SK-N-SH (cell line): ENCODE measurements at regions not wholly inside any gene's neighbourhood (a gene's known extent, or its start where the extent isn't known, plus 50 kb on each side); places are given as distances from the start of the nearest gene placed in this dataset.

Experiments
- CTCF ChIA-PET: fragments of 300-600, 350-600 bp; formaldehyde crosslinking; extraction: SDS; loops from one replicate; lab custom pipeline; 2021; lab: Yijun Ruan, JAX
- POLR2A ChIA-PET: fragments of 350-600 bp; sonication (Branson Sonifier 250); formaldehyde crosslinking; extraction: SDS; loops from one replicate; lab custom pipeline; 2020; ENCODE audit warnings: antibody characterized with exemption, inconsistent platforms; lab: Yijun Ruan, JAX
- DNase-seq: peaks from one replicate; pipeline ENCODE4 v3.0.0; 2012
- H2AFZ ChIP-seq: fragments of 200-600 bp; sonication (generic); 2 replicates; pipeline ENCODE4 v1.8.1; 2016; ENCODE audit warnings: antibody characterized with exemption, mild to moderate bottlenecking, low read depth
- H3F3A ChIP-seq: fragments of 200-600 bp; sonication (generic); replicated peaks from 2 replicates; pipeline ENCODE3; 2016; ENCODE audit warnings: antibody characterized with exemption, mild to moderate bottlenecking; ENCODE audit not compliant: insufficient read depth
- H3K27ac ChIP-seq, 2 experiments: fragments of 200-500 bp in 1 of 2; fragments of 200-600 bp in 1 of 2; sonication (Bioruptor generic) in 1 of 2; sonication (generic), shearing (Covaris generic) in 1 of 2; 2 replicates each; pipeline versions ENCODE4 v1.5.1 to v1.6.1; 2014 to 2016; ENCODE audit warnings: low read depth in 2 of 2, inconsistent platforms in 1 of 2, low read length in 1 of 2, mild to moderate bottlenecking in 1 of 2, mixed read lengths in 1 of 2
- H3K27me3 ChIP-seq: fragments of 200-600 bp; sonication (generic), shearing (Covaris generic); 2 replicates; pipeline ENCODE4 v1.6.1; 2016; ENCODE audit warnings: mixed run types; ENCODE audit not compliant: insufficient read depth
- H3K36me3 ChIP-seq, 2 experiments: fragments of 200-500 bp in 1 of 2; fragments of 200-600 bp in 1 of 2; sonication (Bioruptor generic) in 1 of 2; sonication (generic) in 1 of 2; replicated peaks in 1 of 2; 2 replicates each; pipeline versions ENCODE3 to v1.5.1; 2014 to 2016; ENCODE audit warnings: low read length in 1 of 2, mild to moderate bottlenecking in 1 of 2; ENCODE audit not compliant: insufficient read depth in 2 of 2, control insufficient read depth in 1 of 2
- H3K4me1 ChIP-seq, 2 experiments: fragments of 200-500 bp in 1 of 2; fragments of 200-600 bp in 1 of 2; sonication (Bioruptor generic) in 1 of 2; sonication (generic), shearing (Covaris generic) in 1 of 2; 2 replicates each; pipeline versions ENCODE4 v1.5.1 to v1.6.1; 2014 to 2016; ENCODE audit warnings: low read depth in 1 of 2, low read length in 1 of 2, mixed run types in 1 of 2; ENCODE audit not compliant: insufficient read depth in 2 of 2, control insufficient read depth in 1 of 2
- H3K4me2 ChIP-seq: fragments of 200-600 bp; sonication (generic), shearing (Covaris generic); 2 replicates; pipeline ENCODE4 v1.6.1; 2017; ENCODE audit warnings: mixed run types
- H3K4me3 ChIP-seq, 2 experiments: fragments of 200-500 bp in 1 of 2; fragments of 200-600 bp in 1 of 2; sonication (Bioruptor generic) in 1 of 2; sonication (generic), shearing (Covaris generic) in 1 of 2; 2 replicates each; pipeline versions ENCODE4 v1.5.1 to v1.8.1; 2014 to 2016; ENCODE audit warnings: low read depth in 2 of 2, inconsistent platforms in 1 of 2, low read length in 1 of 2, mild to moderate bottlenecking in 1 of 2, mixed read lengths in 1 of 2, moderate library complexity in 1 of 2
- H3K79me2 ChIP-seq: fragments of 200-600 bp; sonication (generic); 2 replicates; pipeline ENCODE4 v1.8.1; 2017; ENCODE audit warnings: mild to moderate bottlenecking; ENCODE audit not compliant: insufficient read depth
- H3K9ac ChIP-seq: fragments of 200-600 bp; sonication (generic); 2 replicates; pipeline ENCODE4 v1.6.1; 2017; ENCODE audit warnings: mixed run types
- H3K9me2 ChIP-seq: fragments of 200-600 bp; sonication (generic); 2 replicates; pipeline ENCODE4 v1.6.1; 2017; ENCODE audit warnings: mixed run types
- H3K9me3 ChIP-seq: fragments of 200-600 bp; sonication (generic); 2 replicates; pipeline ENCODE4 v1.6.1; 2017; ENCODE audit warnings: mixed run types, mild to moderate bottlenecking, moderate library complexity
- H4K20me1 ChIP-seq: fragments of 200-600 bp; sonication (generic); 2 replicates; pipeline ENCODE4 v1.6.1; 2017; ENCODE audit warnings: mild to moderate bottlenecking, mixed run types; ENCODE audit not compliant: insufficient read depth
- EZH2phosphoT487 ChIP-seq: fragments of 200-600 bp; sonication (generic); IDR thresholded peaks from 2 replicates; pipeline ENCODE4 v1.6.1; 2017; ENCODE audit warnings: low read depth, mixed run types, mild to moderate bottlenecking, antibody characterized with exemption, moderate library complexity, borderline replicate concordance
- FOXJ3 ChIP-seq: sonication (generic); formaldehyde crosslinking; IDR thresholded peaks from 2 replicates; pipeline ENCODE4 v1.5.1; 2020; ENCODE audit warnings: mild to moderate bottlenecking, missing genetic modification reagents
- GABPA ChIP-seq: IDR thresholded peaks from 2 replicates; pipeline ENCODE4 v1.4.0; 2012; ENCODE audit warnings: low read depth, mild to moderate bottlenecking
- GATA2 ChIP-seq: sonication (generic); formaldehyde crosslinking; IDR thresholded peaks from 2 replicates; pipeline ENCODE4 v1.5.0; 2020; ENCODE audit warnings: mild to moderate bottlenecking, missing genetic modification reagents
- JUND ChIP-seq: IDR thresholded peaks from 2 replicates; pipeline ENCODE4 v1.4.0; 2012
- MAX ChIP-seq: IDR thresholded peaks from 2 replicates; pipeline ENCODE4 v1.4.0; 2012; ENCODE audit warnings: low read depth
- NFIC ChIP-seq: IDR thresholded peaks from 2 replicates; pipeline ENCODE4 v1.4.0; 2012; ENCODE audit warnings: borderline replicate concordance
- SMC3 ChIP-seq: IDR thresholded peaks from 2 replicates; pipeline ENCODE4 v1.6.1; 2012; ENCODE audit warnings: low read depth, low read length, improper control_type of control experiment
- TCF12 ChIP-seq: IDR thresholded peaks from 2 replicates; pipeline ENCODE4 v1.4.0; 2012
- YY1 ChIP-seq: IDR thresholded peaks from 2 replicates; pipeline ENCODE4 v1.4.0; 2012; ENCODE audit warnings: low read depth, mild to moderate bottlenecking
- WGBS: methylation state at CpG from one replicate; pipeline ENCODE4 v1.1.6; 2017; ENCODE audit warnings: low lambda C conversion rate; 5-methylcytosine and 5-hydroxymethylcytosine counted together
- TF ChIP-seq, protein P1 (sequence below): fragments of 200-600 bp; sonication (generic); IDR thresholded peaks from 2 replicates; pipeline ENCODE4 v1.6.1; 2017; ENCODE audit warnings: antibody characterized with exemption, mild to moderate bottlenecking, moderate library complexity

DNA sequence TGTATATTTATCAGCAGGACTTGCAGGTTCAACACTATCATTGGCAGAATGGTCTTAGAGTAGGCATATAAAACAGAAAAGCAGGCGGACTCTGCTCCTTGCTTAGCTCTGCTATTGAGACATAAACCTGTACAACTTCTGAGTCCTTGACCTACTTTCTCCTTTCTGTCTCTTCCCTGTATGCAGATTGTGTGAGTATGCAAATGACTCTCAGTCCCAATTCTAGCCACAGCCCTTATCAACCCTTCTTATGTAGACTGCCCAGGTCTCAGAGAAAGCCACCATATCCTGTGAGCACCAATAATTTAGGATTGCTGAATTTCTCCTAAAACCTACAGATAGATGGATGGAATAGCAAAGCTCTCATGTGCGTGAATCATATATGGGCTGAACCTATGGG, 367.6 kb upstream of the DDI1 start:
- POLR2A ChIA-PET: no interaction called here
- peaks cover 2 to 6% of the 10 kb centered on the region in 2 experiments; a peak in 2 of 4 replicates for H3K4me1 ChIP-seq
- WGBS: 98% methylated on average over 2 of the region's 2 CpGs

DNA sequence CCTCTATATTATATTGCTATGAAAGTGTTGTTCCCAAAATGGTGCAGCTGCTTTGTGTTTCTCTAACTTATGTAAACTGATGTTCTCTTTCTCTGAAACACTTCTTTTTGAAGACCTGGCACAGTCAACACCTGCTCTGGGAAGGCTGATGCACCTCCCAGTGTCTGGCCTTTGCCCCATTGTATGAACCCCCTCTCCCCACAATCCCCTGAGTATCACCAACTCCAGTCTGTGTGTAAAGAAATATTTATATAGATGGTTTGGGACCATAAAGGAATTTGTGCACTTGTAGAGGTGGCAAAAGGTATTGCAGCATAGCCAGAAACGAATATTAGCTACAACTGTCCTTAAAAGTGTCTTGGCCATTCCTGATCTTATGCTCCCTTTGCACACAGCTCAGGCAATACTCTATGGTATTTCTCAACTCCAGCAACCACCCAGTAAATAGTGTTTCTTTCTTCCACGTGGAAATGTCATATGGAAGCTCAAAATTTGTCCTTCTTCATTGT, 365.2 kb upstream of the DDI1 start:
- H3K9ac ChIP-seq: no peak overlapping the region
- H3K9me3 ChIP-seq: no peaks in the 10 kb centered on the region
- no peaks in the 10 kb centered on the region for H3K36me3 ChIP-seq
- no peak overlapping the region for H3K27ac ChIP-seq
- 72% methylated on average over 2 of the region's 2 CpGs for WGBS
- H3K4me3 ChIP-seq: no peak overlapping the region
- peaks cover 2 to 9% of the 10 kb centered on the region in 2 experiments; a peak in 2 of 4 replicates for H3K4me1 ChIP-seq
- no peaks in the 10 kb centered on the region for H3K79me2 ChIP-seq
- no peaks in the 10 kb centered on the region for H3F3A ChIP-seq
- no peak for TF ChIP-seq FOXJ3 (CRISPR knock-in tag)
- TF ChIP-seq, protein P1, sequence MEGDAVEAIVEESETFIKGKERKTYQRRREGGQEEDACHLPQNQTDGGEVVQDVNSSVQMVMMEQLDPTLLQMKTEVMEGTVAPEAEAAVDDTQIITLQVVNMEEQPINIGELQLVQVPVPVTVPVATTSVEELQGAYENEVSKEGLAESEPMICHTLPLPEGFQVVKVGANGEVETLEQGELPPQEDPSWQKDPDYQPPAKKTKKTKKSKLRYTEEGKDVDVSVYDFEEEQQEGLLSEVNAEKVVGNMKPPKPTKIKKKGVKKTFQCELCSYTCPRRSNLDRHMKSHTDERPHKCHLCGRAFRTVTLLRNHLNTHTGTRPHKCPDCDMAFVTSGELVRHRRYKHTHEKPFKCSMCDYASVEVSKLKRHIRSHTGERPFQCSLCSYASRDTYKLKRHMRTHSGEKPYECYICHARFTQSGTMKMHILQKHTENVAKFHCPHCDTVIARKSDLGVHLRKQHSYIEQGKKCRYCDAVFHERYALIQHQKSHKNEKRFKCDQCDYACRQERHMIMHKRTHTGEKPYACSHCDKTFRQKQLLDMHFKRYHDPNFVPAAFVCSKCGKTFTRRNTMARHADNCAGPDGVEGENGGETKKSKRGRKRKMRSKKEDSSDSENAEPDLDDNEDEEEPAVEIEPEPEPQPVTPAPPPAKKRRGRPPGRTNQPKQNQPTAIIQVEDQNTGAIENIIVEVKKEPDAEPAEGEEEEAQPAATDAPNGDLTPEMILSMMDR: peak; percentile 25; the same call in 1 of the 2 replicates
- no peaks in the 10 kb centered on the region for H3K9me2 ChIP-seq
- POLR2A ChIA-PET: no interaction called here
- CTCF ChIA-PET: interaction anchor here (1.0 to 2.5 kb wide), 4 partner anchors 9 to 635 kb away, joined by 4 to 16 read pairs (median 10); no protein-coding TSS in a partner anchor
- no peak for DNase-seq
- H4K20me1 ChIP-seq: no peaks in the 10 kb centered on the region
- H3K27me3 ChIP-seq: no peaks in the 10 kb centered on the region
- H3K4me2 ChIP-seq: no peak overlapping the region
- no peak overlapping the region for H2AFZ ChIP-seq

More for the DNA sequence above, 367.6 kb upstream of the DDI1 start:
- Histone ChIP-seq H3K4me2 (no peak overlapping the region), H3K4me3 (no peak overlapping the region), H2AFZ (no peak overlapping the region), H3K9ac (no peak overlapping the region), H3K9me2 (no peaks in the 10 kb centered on the region), H4K20me1 (no peaks in the 10 kb centered on the region), H3K9me3 (no peaks in the 10 kb centered on the region), H3F3A (no peaks in the 10 kb centered on the region), H3K79me2 (no peaks in the 10 kb centered on the region), H3K36me3 (no peaks in the 10 kb centered on the region), H3K27ac (no peak overlapping the region), H3K27me3 (no peaks in the 10 kb centered on the region)
- DNase-seq: no peak
- TF ChIP-seq YY1 (no peak), TCF12 (no peak), FOXJ3 (CRISPR knock-in tag) (no peak), SMC3 (no peak), MAX (no peak), NFIC (no peak), EZH2phosphoT487 (no peak), GABPA (no peak), GATA2 (no peak), JUND (no peak)
- CTCF ChIA-PET: interaction anchor here (0.6 to 2.0 kb wide), 3 partner anchors 13 to 411 kb away, joined by 3 to 7 read pairs (median 7); no protein-coding TSS in a partner anchor
